GM11168 (cell line): ENCODE measurements at regions not wholly inside any gene's neighbourhood (a gene's known extent, or its start where the extent isn't known, plus 50 kb on each side); places are given as distances from the start of the nearest gene placed in this dataset.

ENCODE experiments used
- in situ Hi-C: fragments of 300-500 bp; cut with MboI; formaldehyde crosslinking; loops from one replicate; pipeline ENCODE4 v1.12.0; 2022; ENCODE audit warnings: low sequenced_read_pairs; ENCODE audit not compliant: unreplicated experiment

- in situ Hi-C loops = no loop called here
Observed at GRCh38 chr1:163785868-163786405, 464.2 kb downstream of the NUF2 start.

- in situ Hi-C loops = no loop called here
Observed at GRCh38 chr1:163789911-163790310, 468.2 kb downstream of the NUF2 start.

GRCh38 chr1:163794551-163794950, 472.8 kb downstream of the NUF2 start:
- in situ Hi-C loops = no loop called here

GRCh38 chr1:163796394-163796821, 474.7 kb downstream of the NUF2 start:
- in situ Hi-C loops = no loop called here

GRCh38 chr1:163797816-163798215, 476.1 kb downstream of the NUF2 start:
- in situ Hi-C loops = no loop called here

GRCh38 chr1:163799190-163799805, 477.5 kb downstream of the NUF2 start:
- in situ Hi-C loops = no loop called here

GRCh38 chr1:163807331-163808049, 485.7 kb downstream of the NUF2 start:
- in situ Hi-C loops = no loop called here

GRCh38 chr1:163813251-163813650, 491.5 kb downstream of the NUF2 start:
- in situ Hi-C loops = no loop called here

- in situ Hi-C loops = no loop called here
Observed at GRCh38 chr1:163820226-163820625, 498.5 kb downstream of the NUF2 start.

GRCh38 chr1:163820766-163821165, 499.0 kb downstream of the NUF2 start:
- in situ Hi-C loops = no loop called here

- in situ Hi-C loops = no loop called here
Observed at GRCh38 chr1:163821679-163822078, 499.9 kb downstream of the NUF2 start.

- in situ Hi-C loops = no loop called here
Observed at GRCh38 chr1:163823017-163823416, 501.3 kb downstream of the NUF2 start.

- in situ Hi-C loops = no loop called here
Observed at GRCh38 chr1:163824006-163824405, 502.3 kb downstream of the NUF2 start.

GRCh38 chr1:163824490-163824889, 502.7 kb downstream of the NUF2 start:
- in situ Hi-C loops = no loop called here

GRCh38 chr1:163826500-163826899, 504.7 kb downstream of the NUF2 start:
- in situ Hi-C loops = no loop called here

- in situ Hi-C loops = no loop called here
Observed at GRCh38 chr1:163834778-163835177, 513.0 kb downstream of the NUF2 start.

- in situ Hi-C loops = no loop called here
Observed at GRCh38 chr1:163836481-163836880, 514.7 kb downstream of the NUF2 start.

GRCh38 chr1:163837206-163837605, 515.5 kb downstream of the NUF2 start:
- in situ Hi-C loops = no loop called here

- in situ Hi-C loops = no loop called here
Observed at GRCh38 chr1:163842571-163842970, 520.8 kb downstream of the NUF2 start.

GRCh38 chr1:163844459-163844858, 522.7 kb downstream of the NUF2 start:
- in situ Hi-C loops = no loop called here

- in situ Hi-C loops = no loop called here
Observed at GRCh38 chr1:163845279-163845678, 523.5 kb downstream of the NUF2 start.

GRCh38 chr1:163863731-163864130, 542.0 kb downstream of the NUF2 start:
- in situ Hi-C loops = no loop called here
